ENCODE measurements at regions not wholly inside any gene's neighbourhood (a gene's known extent, or its start where the extent isn't known, plus 50 kb on each side); places are given as distances from the start of the nearest gene placed in this dataset.

GRCh38 chrX:21126661-21127060, 247.6 kb upstream of the CNKSR2 start:
- H3K9me3 ChIP-seq = no peaks in the 10 kb centered on the region
- intact Hi-C loops (cut with DNase I) = no loop called here
- H3K4me3 ChIP-seq = no peak overlapping the region
- no peak overlapping the region for H3K27ac ChIP-seq
- H3K27me3 ChIP-seq = no peaks in the 10 kb centered on the region
- no peaks in the 10 kb centered on the region for H3K4me1 ChIP-seq
- no peak for DNase-seq
- H3K36me3 ChIP-seq = no peaks in the 10 kb centered on the region
- TF ChIP-seq CTCF (IDR thresholded peaks at IDR 0.05) (no peak), POLR2A (IDR thresholded peaks at IDR 0.05) (no peak), EP300 (IDR thresholded peaks at IDR 0.05) (no peak), POLR2AphosphoS5 (IDR thresholded peaks at IDR 0.05) (no peak)

GRCh38 chrX:21131346-21131745, 242.9 kb upstream of the CNKSR2 start:
- intact Hi-C loops (cut with DNase I) = no loop called here
- no peaks in the 10 kb centered on the region for H3K27me3 ChIP-seq
- 81 to 89% methylated on average over 3 of the region's 3 CpGs for WGBS, 2 donors
- H3K4me1 ChIP-seq = no peaks in the 10 kb centered on the region
- H3K4me3 ChIP-seq = no peak overlapping the region
- no peaks in the 10 kb centered on the region for H3K36me3 ChIP-seq
- H3K9me3 ChIP-seq = no peaks in the 10 kb centered on the region
- DNase-seq = no peak
- TF ChIP-seq CTCF (IDR thresholded peaks at IDR 0.05) (no peak), POLR2AphosphoS5 (IDR thresholded peaks at IDR 0.05) (no peak), EP300 (IDR thresholded peaks at IDR 0.05) (no peak), POLR2A (IDR thresholded peaks at IDR 0.05) (no peak)
- no peak overlapping the region for H3K27ac ChIP-seq

- no peak for DNase-seq
- WGBS, 2 donors = 91% methylated on average over 2 of the region's 2 CpGs
- Histone ChIP-seq H3K27me3 (no peaks in the 10 kb centered on the region), H3K4me1 (no peaks in the 10 kb centered on the region), H3K4me3 (no peak overlapping the region), H3K36me3 (no peaks in the 10 kb centered on the region), H3K9me3 (no peaks in the 10 kb centered on the region), H3K27ac (no peak overlapping the region)
- intact Hi-C loops (cut with DNase I) = no loop called here
- TF ChIP-seq CTCF (IDR thresholded peaks at IDR 0.05) (no peak), POLR2AphosphoS5 (IDR thresholded peaks at IDR 0.05) (no peak), POLR2A (IDR thresholded peaks at IDR 0.05) (no peak), EP300 (IDR thresholded peaks at IDR 0.05) (no peak)
These were observed 242.4 kb upstream of the CNKSR2 start for GRCh38 chrX:21131786-21132185.

GRCh38 chrX:21132686-21133393, 241.4 kb upstream of the CNKSR2 start:
- TF ChIP-seq POLR2A (IDR thresholded peaks at IDR 0.05) = no peak
- TF ChIP-seq POLR2AphosphoS5 (IDR thresholded peaks at IDR 0.05) = no peak
- no peak for TF ChIP-seq CTCF (IDR thresholded peaks at IDR 0.05)
- no peak for TF ChIP-seq EP300 (IDR thresholded peaks at IDR 0.05)
- intact Hi-C loops (cut with DNase I) = no loop called here
- Histone ChIP-seq H3K36me3 (no peaks in the 10 kb centered on the region), H3K27ac (no peak overlapping the region), H3K9me3 (no peaks in the 10 kb centered on the region), H3K4me3 (no peak overlapping the region), H3K27me3 (no peaks in the 10 kb centered on the region), H3K4me1 (no peaks in the 10 kb centered on the region)
- WGBS, 2 donors = 73 to 77% methylated on average over 4 of the region's 4 CpGs
- no peak for DNase-seq

GRCh38 chrX:21150208-21150607, 224.0 kb upstream of the CNKSR2 start:
- H3K4me1 ChIP-seq = peaks cover 0 to 7% (median 0%) of the 10 kb centered on the region in 4 donors
- no peaks in the 10 kb centered on the region for H3K36me3 ChIP-seq
- H3K27ac ChIP-seq = peak overlapping the region in 1 of 4 donors; percentile 14
- no peaks in the 10 kb centered on the region for H3K9me3 ChIP-seq
- WGBS, 2 donors = 62 to 71% methylated on average over 3 of the region's 3 CpGs
- no peak for DNase-seq
- no peak overlapping the region for H3K4me3 ChIP-seq
- intact Hi-C loops (cut with DNase I) = no loop called here
- TF ChIP-seq CTCF (IDR thresholded peaks at IDR 0.05) (no peak), EP300 (IDR thresholded peaks at IDR 0.05) (no peak), POLR2AphosphoS5 (IDR thresholded peaks at IDR 0.05) (no peak), POLR2A (IDR thresholded peaks at IDR 0.05) (no peak)
- H3K27me3 ChIP-seq = no peaks in the 10 kb centered on the region

Data from sigmoid colon (tissue), 6 donors.